Mammary epithelial cell (primary cell): ENCODE measurements at regions not wholly inside any gene's neighbourhood (a gene's known extent, or its start where the extent isn't known, plus 50 kb on each side); places are given as distances from the start of the nearest gene placed in this dataset.

Source experiments
- EZH2 ChIP-seq: IDR thresholded peaks from 2 replicates; pipeline ENCODE4 v1.6.1; 2012; ENCODE audit warnings: low read length, inconsistent platforms, borderline replicate concordance
- TF ChIP-seq, protein P1 (sequence below), 2 donors: IDR thresholded peaks in 1 of 2; conservative IDR thresholded peaks in 1 of 2; 2 replicates each; pipeline ENCODE4 v1.5.1; 2011 to 2012; ENCODE audit warnings: inconsistent platforms in 2 of 2, low read length in 2 of 2, mild to moderate bottlenecking in 2 of 2, control low read depth in 1 of 2, low read depth in 1 of 2; ENCODE audit not compliant: insufficient read depth in 1 of 2; ENCODE audit errors: extremely low read depth in 1 of 2

DNA sequence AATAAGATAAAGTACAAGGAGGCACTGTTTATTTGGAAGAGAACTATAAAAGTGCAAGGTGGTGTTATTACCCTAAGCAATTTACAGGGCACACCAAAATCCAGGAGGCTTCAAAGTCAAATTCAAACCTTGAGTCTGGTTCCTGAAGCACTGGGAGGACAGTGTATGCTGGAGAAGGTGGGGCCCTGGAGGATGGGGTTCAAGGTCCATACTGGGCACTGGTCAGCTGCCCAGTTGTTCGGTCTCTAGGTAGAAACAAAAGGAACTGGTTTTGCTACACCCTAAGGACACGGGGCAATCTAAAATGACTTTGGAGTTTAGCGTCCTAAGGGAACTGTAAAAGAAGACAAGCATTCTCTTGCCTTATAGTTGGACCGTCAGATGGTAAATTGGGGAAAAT lies 78.4 kb upstream of the ELMO1 start:
- TF ChIP-seq, protein P1, sequence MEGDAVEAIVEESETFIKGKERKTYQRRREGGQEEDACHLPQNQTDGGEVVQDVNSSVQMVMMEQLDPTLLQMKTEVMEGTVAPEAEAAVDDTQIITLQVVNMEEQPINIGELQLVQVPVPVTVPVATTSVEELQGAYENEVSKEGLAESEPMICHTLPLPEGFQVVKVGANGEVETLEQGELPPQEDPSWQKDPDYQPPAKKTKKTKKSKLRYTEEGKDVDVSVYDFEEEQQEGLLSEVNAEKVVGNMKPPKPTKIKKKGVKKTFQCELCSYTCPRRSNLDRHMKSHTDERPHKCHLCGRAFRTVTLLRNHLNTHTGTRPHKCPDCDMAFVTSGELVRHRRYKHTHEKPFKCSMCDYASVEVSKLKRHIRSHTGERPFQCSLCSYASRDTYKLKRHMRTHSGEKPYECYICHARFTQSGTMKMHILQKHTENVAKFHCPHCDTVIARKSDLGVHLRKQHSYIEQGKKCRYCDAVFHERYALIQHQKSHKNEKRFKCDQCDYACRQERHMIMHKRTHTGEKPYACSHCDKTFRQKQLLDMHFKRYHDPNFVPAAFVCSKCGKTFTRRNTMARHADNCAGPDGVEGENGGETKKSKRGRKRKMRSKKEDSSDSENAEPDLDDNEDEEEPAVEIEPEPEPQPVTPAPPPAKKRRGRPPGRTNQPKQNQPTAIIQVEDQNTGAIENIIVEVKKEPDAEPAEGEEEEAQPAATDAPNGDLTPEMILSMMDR (conservative IDR thresholded peaks at IDR 0.05 in 1 of 2, IDR thresholded peaks at IDR 0.05 in 1 of 2; ENCODE audit: extremely low read depth in 1 of 2, insufficient read depth in 1 of 2, low read depth in 1 of 2, low read length in 2 of 2): no peak
- TF ChIP-seq EZH2: no peak
